Globus pallidus (tissue), 1 donor: ENCODE measurements at regions not wholly inside any gene's neighbourhood (a gene's known extent, or its start where the extent isn't known, plus 50 kb on each side); places are given as distances from the start of the nearest gene placed in this dataset.

ENCODE experiments used
- DNase-seq: peaks from one replicate; pipeline ENCODE4 v3.0.0-alpha.2; 2015; ENCODE audit warnings: low spot score

- DNase-seq: no peak
These were observed 266.0 kb upstream of the MTNR1B start for GRCh38 chr11:92703449-92703830.

- no peak for DNase-seq
These were observed 262.3 kb upstream of the MTNR1B start for GRCh38 chr11:92707173-92707619.

GRCh38 chr11:92707665-92708064 is 261.8 kb upstream of the MTNR1B start:
- no peak for DNase-seq

- no peak for DNase-seq
These were observed 260.1 kb upstream of the MTNR1B start for GRCh38 chr11:92709329-92709728.

- no peak for DNase-seq
These were observed 257.5 kb upstream of the MTNR1B start for GRCh38 chr11:92711926-92712325.

GRCh38 chr11:92714111-92714510 is 255.3 kb upstream of the MTNR1B start:
- no peak for DNase-seq

GRCh38 chr11:92717240-92717639 is 252.2 kb upstream of the MTNR1B start:
- DNase-seq: no peak

GRCh38 chr11:92720385-92720784 is 249.1 kb upstream of the MTNR1B start:
- no peak for DNase-seq

- DNase-seq: no peak
These were observed 244.1 kb upstream of the MTNR1B start for GRCh38 chr11:92725352-92725751.

GRCh38 chr11:92727123-92727522 is 242.3 kb upstream of the MTNR1B start:
- no peak for DNase-seq

GRCh38 chr11:92727769-92728168 is 241.7 kb upstream of the MTNR1B start:
- DNase-seq: no peak

GRCh38 chr11:92728628-92729027 is 240.8 kb upstream of the MTNR1B start:
- DNase-seq: no peak

GRCh38 chr11:92735039-92735438 is 234.4 kb upstream of the MTNR1B start:
- DNase-seq: no peak

- DNase-seq: no peak
These were observed 231.2 kb upstream of the MTNR1B start for GRCh38 chr11:92738276-92738675.

- no peak for DNase-seq
These were observed 230.4 kb upstream of the MTNR1B start for GRCh38 chr11:92739041-92739440.

- no peak for DNase-seq
These were observed 230.0 kb upstream of the MTNR1B start for GRCh38 chr11:92739491-92739890.

GRCh38 chr11:92740276-92740675 is 229.2 kb upstream of the MTNR1B start:
- no peak for DNase-seq

GRCh38 chr11:92744929-92745585 is 224.4 kb upstream of the MTNR1B start:
- no peak for DNase-seq

GRCh38 chr11:92750794-92751193 is 218.7 kb upstream of the MTNR1B start:
- DNase-seq: no peak

GRCh38 chr11:92751594-92751993 is 217.9 kb upstream of the MTNR1B start:
- no peak for DNase-seq

- no peak for DNase-seq
These were observed 217.3 kb upstream of the MTNR1B start for GRCh38 chr11:92752122-92752521.

GRCh38 chr11:92753161-92753560 is 216.3 kb upstream of the MTNR1B start:
- DNase-seq: no peak

GRCh38 chr11:92758241-92758780 is 211.1 kb upstream of the MTNR1B start:
- no peak for DNase-seq

- no peak for DNase-seq
These were observed 209.8 kb upstream of the MTNR1B start for GRCh38 chr11:92759571-92760214.
